Nephron (organoid): ENCODE measurements at regions not wholly inside any gene's neighbourhood (a gene's known extent, or its start where the extent isn't known, plus 50 kb on each side); places are given as distances from the start of the nearest gene placed in this dataset.

Experiments used
- H3K27ac Mint-ChIP-seq, 3 experiments: 2 replicates each; pipeline ENCODE4 v1.8.0; 2020; ENCODE audit warnings: mixed read lengths in 3 of 3, mild to moderate bottlenecking in 2 of 3, moderate library complexity in 1 of 3
- H3K27me3 Mint-ChIP-seq: 2 replicates; pipeline ENCODE4 v1.8.0; 2021; ENCODE audit warnings: low read depth, mild to moderate bottlenecking, moderate library complexity, mixed read lengths
- H3K36me3 Mint-ChIP-seq: 2 replicates; pipeline ENCODE4 v1.8.0; 2020; ENCODE audit warnings: low read depth, mixed read lengths
- H3K4me1 Mint-ChIP-seq: 2 replicates; pipeline ENCODE4 v1.8.0; 2020; ENCODE audit warnings: mixed read lengths
- H3K4me3 Mint-ChIP-seq, 3 experiments: 2 replicates each; pipeline ENCODE4 v1.8.0; 2020; ENCODE audit warnings: mild to moderate bottlenecking in 3 of 3, mixed read lengths in 3 of 3, moderate library complexity in 2 of 3
- H3K9me3 Mint-ChIP-seq: 2 replicates; pipeline ENCODE4 v1.8.0; 2020; ENCODE audit warnings: mixed read lengths
- CTCF ChIP-seq, 3 experiments: fragments of 200-600 bp; sonication (generic); IDR thresholded peaks; one replicate each; pipeline ENCODE4 v1.5.0; 2021; ENCODE audit warnings: antibody characterized with exemption in 3 of 3; ENCODE audit not compliant: unreplicated experiment in 3 of 3

- Mint-ChIP-seq H3K9me3 (no peaks in the 10 kb centered on the region), H3K27me3 (no peaks in the 10 kb centered on the region), H3K27ac (peak overlapping the region in 1 of 3 experiments; percentile 15), H3K4me1 (peaks cover 16% of the 10 kb centered on the region), H3K36me3 (no peaks in the 10 kb centered on the region), H3K4me3 (no peak overlapping the region)
- no peak for TF ChIP-seq CTCF (IDR thresholded peaks at IDR 0.05; ENCODE audit: unreplicated experiment in 3 of 3)
Observed at GRCh38 chr7:110600956-110601355, 490.0 kb upstream of the LRRN3 start.

- Mint-ChIP-seq H3K4me3 (no peak overlapping the region), H3K27ac (peak overlapping the region in 1 of 3 experiments; percentile 15), H3K27me3 (no peaks in the 10 kb centered on the region), H3K36me3 (no peaks in the 10 kb centered on the region), H3K4me1 (peaks cover 16% of the 10 kb centered on the region), H3K9me3 (no peaks in the 10 kb centered on the region)
- TF ChIP-seq CTCF (IDR thresholded peaks at IDR 0.05; ENCODE audit: unreplicated experiment in 3 of 3): no peak
Observed at GRCh38 chr7:110601710-110602109, 489.2 kb upstream of the LRRN3 start.

GRCh38 chr7:110604206-110604605, 486.7 kb upstream of the LRRN3 start:
- Mint-ChIP-seq H3K4me1 (peaks cover 21% of the 10 kb centered on the region), H3K9me3 (peaks cover 3% of the 10 kb centered on the region), H3K27me3 (no peaks in the 10 kb centered on the region), H3K36me3 (no peaks in the 10 kb centered on the region), H3K4me3 (no peak overlapping the region), H3K27ac (no peak overlapping the region)
- TF ChIP-seq CTCF (IDR thresholded peaks at IDR 0.05; ENCODE audit: unreplicated experiment in 3 of 3): no peak

GRCh38 chr7:110604885-110605284, 486.0 kb upstream of the LRRN3 start:
- TF ChIP-seq CTCF (IDR thresholded peaks at IDR 0.05; ENCODE audit: unreplicated experiment in 3 of 3): no peak
- Mint-ChIP-seq H3K27ac (no peak overlapping the region), H3K4me3 (no peak overlapping the region), H3K27me3 (no peaks in the 10 kb centered on the region), H3K9me3 (peaks cover 3% of the 10 kb centered on the region), H3K4me1 (peaks cover 21% of the 10 kb centered on the region), H3K36me3 (no peaks in the 10 kb centered on the region)

GRCh38 chr7:110607050-110607857, 483.7 kb upstream of the LRRN3 start:
- Mint-ChIP-seq H3K27me3 (no peaks in the 10 kb centered on the region), H3K4me3 (no peak overlapping the region), H3K36me3 (no peaks in the 10 kb centered on the region), H3K9me3 (peaks cover 3% of the 10 kb centered on the region), H3K4me1 (peaks cover 10% of the 10 kb centered on the region), H3K27ac (no peak overlapping the region)
- TF ChIP-seq CTCF (IDR thresholded peaks at IDR 0.05; ENCODE audit: unreplicated experiment in 3 of 3): no peak

- H3K9me3 Mint-ChIP-seq: peaks cover 3% of the 10 kb centered on the region
- H3K27me3 Mint-ChIP-seq: no peaks in the 10 kb centered on the region
- no peak overlapping the region for H3K4me3 Mint-ChIP-seq
- no peak for TF ChIP-seq CTCF (IDR thresholded peaks at IDR 0.05; ENCODE audit: unreplicated experiment in 3 of 3)
- no peak overlapping the region for H3K27ac Mint-ChIP-seq
- no peaks in the 10 kb centered on the region for H3K36me3 Mint-ChIP-seq
- H3K4me1 Mint-ChIP-seq: peaks cover 6% of the 10 kb centered on the region
Observed at GRCh38 chr7:110609336-110609735, 481.6 kb upstream of the LRRN3 start.
